Fibroblast of skin of right biceps (primary cell): ENCODE measurements at regions not wholly inside any gene's neighbourhood (a gene's known extent, or its start where the extent isn't known, plus 50 kb on each side); places are given as distances from the start of the nearest gene placed in this dataset.
"Not testable (repeated sequence)": the region's sequence is repeated elsewhere in the genome, so short reads cannot be mapped to it uniquely, and the experiment has no call there.

Experiments
- DNase-seq: peaks from one replicate; pipeline ENCODE4 v3.0.0-alpha.2; 2013

GRCh38 chr15:36429707-36430106, 149.7 kb upstream of the CDIN1 start:
- DNase-seq = no peak

- no peak for DNase-seq
These were observed 149.1 kb upstream of the CDIN1 start for GRCh38 chr15:36430280-36430679.

- DNase-seq = peak; percentile 62
These were observed 148.6 kb upstream of the CDIN1 start for GRCh38 chr15:36430726-36431265.

GRCh38 chr15:36432161-36432560, 147.3 kb upstream of the CDIN1 start:
- peak; percentile 87 for DNase-seq

- DNase-seq = no peak
These were observed 145.2 kb upstream of the CDIN1 start for GRCh38 chr15:36434177-36434576.

- DNase-seq = no peak
These were observed 140.9 kb upstream of the CDIN1 start for GRCh38 chr15:36438499-36438898.

- no peak for DNase-seq
These were observed 132.1 kb upstream of the CDIN1 start for GRCh38 chr15:36447373-36447772.

GRCh38 chr15:36448418-36448817, 131.0 kb upstream of the CDIN1 start:
- DNase-seq = no peak

- DNase-seq = no peak
These were observed 130.3 kb upstream of the CDIN1 start for GRCh38 chr15:36449084-36449661.

GRCh38 chr15:36449662-36450145, 129.7 kb upstream of the CDIN1 start:
- no peak for DNase-seq

- DNase-seq = not testable (repeated sequence)
These were observed 125.2 kb upstream of the CDIN1 start for GRCh38 chr15:36454244-36454643.

GRCh38 chr15:36458411-36458810, 121.0 kb upstream of the CDIN1 start:
- peak; percentile 44 for DNase-seq

GRCh38 chr15:36465304-36465703, 114.1 kb upstream of the CDIN1 start:
- no peak for DNase-seq

- peak; percentile 94 for DNase-seq
These were observed 110.7 kb upstream of the CDIN1 start for GRCh38 chr15:36468746-36469145.

GRCh38 chr15:36469311-36469966, 110.0 kb upstream of the CDIN1 start:
- DNase-seq = peak; percentile 81

GRCh38 chr15:36472672-36473071, 106.8 kb upstream of the CDIN1 start:
- DNase-seq = no peak

GRCh38 chr15:36478561-36478960, 100.9 kb upstream of the CDIN1 start:
- no peak for DNase-seq

- DNase-seq = no peak
These were observed 100.1 kb upstream of the CDIN1 start for GRCh38 chr15:36479200-36479896.

GRCh38 chr15:36481156-36481555, 98.3 kb upstream of the CDIN1 start:
- no peak for DNase-seq

GRCh38 chr15:36483409-36483808, 96.0 kb upstream of the CDIN1 start:
- no peak for DNase-seq

- DNase-seq = peak; percentile 55
These were observed 95.2 kb upstream of the CDIN1 start for GRCh38 chr15:36484038-36484778.

GRCh38 chr15:36491912-36492311, 87.5 kb upstream of the CDIN1 start:
- no peak for DNase-seq

GRCh38 chr15:36495456-36495991, 83.9 kb upstream of the CDIN1 start:
- no peak for DNase-seq
